NOMO-1 (cell line): ENCODE measurements at regions not wholly inside any gene's neighbourhood (a gene's known extent, or its start where the extent isn't known, plus 50 kb on each side); places are given as distances from the start of the nearest gene placed in this dataset.
A peak's percentile ranks its signal among the peaks of the same experiment; 100 is the strongest.

Experiments used
- DNase-seq, 2 experiments: peaks; one replicate each; lab custom pipeline; 2025; ENCODE audit not compliant: unreplicated experiment in 2 of 2; lab: John Stamatoyannopoulos, UW

- DNase-seq, result no peak
Measured at GRCh38 chr20:24339210-24339641, 130.2 kb upstream of the SYNDIG1 start.

- no peak for DNase-seq
Measured at GRCh38 chr20:24337551-24337950, 131.9 kb upstream of the SYNDIG1 start.

DNA sequence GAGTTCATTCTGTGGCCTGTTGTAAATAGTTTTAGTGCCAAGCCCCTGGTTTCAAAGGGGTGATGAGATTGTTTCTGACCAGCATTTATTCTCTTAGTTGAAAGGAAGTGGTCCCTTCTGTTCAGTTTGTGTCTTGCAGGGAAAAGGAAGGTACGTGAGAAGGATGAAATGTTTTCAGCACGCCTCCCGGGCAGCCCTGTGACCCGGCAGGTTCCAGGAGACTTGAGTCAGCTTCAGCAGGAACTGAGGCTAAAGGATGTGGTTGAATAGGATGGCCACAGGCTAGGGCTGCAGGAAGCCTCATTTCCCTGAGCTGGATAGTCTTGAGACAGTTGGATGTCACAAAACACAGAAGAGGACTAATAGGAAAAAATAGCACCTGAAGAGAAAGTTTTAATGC lies 132.4 kb upstream of the SYNDIG1 start:
- no peak for DNase-seq

- no peak for DNase-seq
Measured at GRCh38 chr20:24334830-24335229, 134.6 kb upstream of the SYNDIG1 start.

- DNase-seq, result no peak
Measured at GRCh38 chr20:24332956-24333355, 136.5 kb upstream of the SYNDIG1 start.

GRCh38 chr20:24331939-24332338 lies 137.5 kb upstream of the SYNDIG1 start:
- no peak for DNase-seq

DNA sequence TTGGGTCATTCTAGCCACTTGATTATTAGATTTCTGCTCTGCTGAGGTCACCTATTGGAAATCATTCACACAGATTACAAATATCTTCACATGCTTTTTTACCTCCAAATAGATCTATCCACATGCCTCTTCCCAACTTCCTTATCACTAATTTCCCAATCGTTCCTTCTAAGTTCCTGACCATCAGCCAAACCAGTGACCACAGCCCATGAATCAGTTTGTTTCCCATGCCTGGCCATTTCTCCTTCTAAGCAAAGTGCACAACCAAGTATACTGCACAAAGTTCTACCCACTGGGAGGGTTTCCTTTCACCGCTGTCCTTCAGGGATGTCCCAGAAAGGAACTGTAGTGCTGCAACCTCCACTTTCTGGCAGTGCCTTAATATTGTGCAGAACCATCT lies 140.5 kb upstream of the SYNDIG1 start:
- no peak for DNase-seq

DNA sequence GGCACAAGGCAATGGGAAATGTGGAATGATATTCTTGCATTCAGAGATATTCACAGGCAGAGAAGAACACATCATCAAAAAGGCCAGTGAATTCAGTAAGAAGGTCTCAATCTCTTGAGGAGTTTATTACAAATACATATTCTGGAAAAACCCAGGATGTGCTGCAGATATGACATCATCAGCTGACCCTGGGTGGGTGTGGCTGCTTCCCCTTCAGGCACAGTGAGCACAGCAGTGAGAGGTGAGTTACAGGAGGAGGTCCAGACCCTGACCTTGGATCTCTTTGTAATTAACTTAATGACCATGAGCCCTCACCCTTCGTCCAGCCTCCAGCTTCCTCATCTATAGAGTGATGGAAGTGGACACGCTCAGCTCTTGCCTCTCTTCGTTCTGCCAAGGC lies 147.5 kb upstream of the SYNDIG1 start:
- no peak for DNase-seq

GRCh38 chr20:24318569-24319352 lies 150.7 kb upstream of the SYNDIG1 start:
- no peak for DNase-seq

GRCh38 chr20:24317224-24317623 lies 152.2 kb upstream of the SYNDIG1 start:
- no peak for DNase-seq

DNA sequence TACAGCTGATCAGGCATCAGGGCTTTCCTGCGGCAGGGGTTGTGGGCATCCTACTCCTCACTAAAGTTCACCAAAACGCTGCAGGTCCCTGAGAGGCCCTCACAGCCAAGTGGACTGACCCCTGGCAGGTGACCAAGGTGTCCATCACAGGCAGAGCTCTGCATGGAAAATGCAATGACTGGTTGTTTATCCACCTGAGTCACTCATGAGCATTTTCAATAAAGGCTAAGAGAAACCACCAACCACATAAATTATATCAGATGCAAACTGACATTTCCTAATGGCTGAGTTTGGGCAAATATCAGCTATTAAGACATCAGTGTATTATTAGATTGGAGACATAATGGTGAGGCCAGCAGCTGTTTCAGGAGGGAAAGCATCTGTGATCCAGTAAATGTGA lies 152.7 kb upstream of the SYNDIG1 start:
- no peak for DNase-seq

DNA sequence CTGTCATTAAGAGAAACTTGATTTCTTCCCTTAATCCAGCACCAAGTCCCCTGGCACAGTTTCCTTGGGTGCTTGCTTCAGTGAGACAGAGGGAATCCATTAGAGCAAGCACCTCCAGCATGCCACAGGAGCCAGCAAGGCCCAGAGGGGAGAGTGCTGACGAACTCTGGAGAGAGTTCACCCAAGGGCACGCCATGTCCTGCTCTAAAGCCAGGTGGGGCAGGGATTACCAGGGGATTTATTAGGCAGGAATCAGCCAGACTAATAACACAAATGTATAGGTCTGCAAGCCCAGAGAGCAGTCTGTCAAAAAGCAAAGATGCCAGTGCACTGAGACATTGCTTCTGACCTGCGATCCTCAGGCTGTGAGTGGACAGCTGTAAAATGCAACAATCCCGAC lies 155.4 kb upstream of the SYNDIG1 start:
- DNase-seq, result no peak

DNA sequence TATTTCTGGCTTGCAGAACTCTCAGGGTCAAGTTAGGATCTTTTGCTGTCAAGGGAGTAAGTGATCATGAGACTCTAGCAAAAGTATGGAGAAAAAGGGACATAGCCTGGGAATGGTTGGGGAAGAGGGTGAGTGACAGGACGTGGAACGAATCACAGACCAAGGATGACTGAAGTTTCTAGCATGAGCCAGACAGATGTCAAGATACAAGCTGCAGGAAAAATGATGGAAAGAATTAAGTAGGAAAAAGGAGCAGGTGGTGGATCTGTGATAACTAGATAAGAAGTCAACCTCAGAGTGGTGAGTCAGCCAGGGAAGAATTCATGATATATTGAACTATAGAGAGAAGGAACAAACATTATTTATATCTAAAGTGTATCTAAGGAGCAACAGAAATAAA lies 159.8 kb upstream of the SYNDIG1 start:
- DNase-seq, result no peak

GRCh38 chr20:24305371-24305770 lies 164.1 kb upstream of the SYNDIG1 start:
- no peak for DNase-seq

DNA sequence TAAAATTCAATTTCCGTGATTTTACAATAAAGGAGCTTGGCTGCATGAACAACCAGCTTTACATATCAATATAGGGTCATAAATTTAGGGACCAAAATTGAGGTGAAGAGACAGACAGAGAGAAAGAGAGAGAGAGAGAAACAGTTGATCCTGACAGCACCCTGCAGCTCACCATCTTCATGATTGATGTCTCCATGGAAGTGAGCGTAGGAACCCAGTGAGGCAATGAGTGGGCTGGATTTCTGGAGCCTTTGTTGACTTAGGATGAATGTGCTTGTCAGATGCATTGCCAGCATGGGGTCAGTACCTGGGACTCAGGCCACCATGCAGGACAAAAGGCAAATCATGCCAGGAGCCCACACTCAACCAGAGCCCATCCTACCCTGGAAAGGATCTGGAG lies 165.1 kb upstream of the SYNDIG1 start:
- no peak for DNase-seq

GRCh38 chr20:24303393-24304170 lies 165.8 kb upstream of the SYNDIG1 start:
- DNase-seq, result no peak

GRCh38 chr20:24297993-24298392 lies 171.4 kb upstream of the SYNDIG1 start:
- DNase-seq, result no peak

- DNase-seq, result no peak
Measured at GRCh38 chr20:24296477-24297261, 172.8 kb upstream of the SYNDIG1 start.

DNA sequence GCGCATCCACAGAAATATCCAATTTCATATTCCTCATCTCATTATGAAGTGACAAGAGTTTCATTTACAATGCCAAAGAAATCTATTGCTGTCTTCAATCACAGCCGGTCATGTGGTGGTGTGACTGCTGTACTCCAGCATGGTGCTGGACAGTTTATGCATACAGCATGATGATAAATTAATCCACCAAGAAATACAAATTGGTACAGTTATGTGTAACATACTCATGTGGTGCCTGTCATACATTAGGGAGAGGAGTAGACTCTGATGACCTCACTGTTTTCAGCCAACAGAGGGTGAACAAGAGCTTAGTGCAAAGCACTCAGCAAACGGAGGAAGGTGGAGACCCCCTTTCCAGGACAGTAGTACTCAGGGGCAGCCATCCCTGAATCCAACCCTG lies 178.4 kb upstream of the SYNDIG1 start:
- DNase-seq, result no peak

- DNase-seq, result peak; percentile 89 to 91
Measured at GRCh38 chr20:24289737-24290481, 179.5 kb upstream of the SYNDIG1 start.

GRCh38 chr20:24283186-24283585 lies 186.2 kb upstream of the SYNDIG1 start:
- DNase-seq, result no peak
